GM19324 (cell line): ENCODE measurements at regions not wholly inside any gene's neighbourhood (a gene's known extent, or its start where the extent isn't known, plus 50 kb on each side); places are given as distances from the start of the nearest gene placed in this dataset.
"Not testable (repeated sequence)": the region's sequence is repeated elsewhere in the genome, so short reads cannot be mapped to it uniquely, and the experiment has no call there.

Experiments used
- ATAC-seq: cut with Tn5 transposase; IDR thresholded peaks from one replicate; pipeline ENCODE4 v1.9.1; 2021; ENCODE audit warnings: mild to moderate bottlenecking, moderate library complexity; ENCODE audit not compliant: unreplicated experiment, low FRiP score

- ATAC-seq, result no peak
These were observed 508.7 kb downstream of the KCNJ2 start for GRCh38 chr17:70677783-70678647.

DNA sequence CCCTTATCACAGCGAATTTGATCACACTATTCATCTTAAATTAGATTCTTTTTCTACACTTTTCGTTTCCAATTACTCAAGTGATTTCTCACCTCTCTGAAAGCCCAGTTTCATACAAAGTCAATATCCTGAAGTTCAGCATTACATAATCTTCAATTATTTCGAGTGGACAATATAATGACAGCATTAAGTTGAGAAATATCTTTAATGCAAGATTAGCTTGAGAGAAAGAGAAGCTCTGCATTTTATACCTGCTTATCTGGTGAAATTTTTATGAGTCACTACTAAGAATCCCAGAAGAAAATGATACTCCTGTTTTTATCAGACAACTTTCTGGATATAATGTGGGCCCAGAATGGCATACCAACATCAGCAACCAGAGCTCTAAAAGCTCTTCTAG lies 509.6 kb downstream of the KCNJ2 start:
- no peak for ATAC-seq

DNA sequence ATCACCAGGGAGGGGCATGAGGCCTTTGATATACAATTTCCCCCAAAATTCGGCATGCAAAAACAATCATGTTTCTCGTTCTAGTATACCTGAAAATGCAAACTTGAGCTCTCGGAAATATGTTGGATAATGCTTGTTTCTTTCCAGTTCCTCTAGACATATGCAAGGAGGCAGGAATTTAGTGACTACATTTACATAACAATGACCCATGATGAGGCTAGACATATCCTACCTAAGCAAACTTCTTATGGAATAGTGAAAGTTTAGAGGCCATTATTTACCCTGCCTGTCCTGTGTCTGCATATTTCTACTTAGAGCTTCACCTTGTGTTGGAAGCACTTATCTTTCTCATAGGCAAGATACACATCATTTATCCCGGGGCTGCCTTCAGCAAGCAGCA lies 514.6 kb downstream of the KCNJ2 start:
- ATAC-seq, result no peak

- ATAC-seq, result no peak
These were observed 518.1 kb downstream of the KCNJ2 start for GRCh38 chr17:70687421-70687820.

DNA sequence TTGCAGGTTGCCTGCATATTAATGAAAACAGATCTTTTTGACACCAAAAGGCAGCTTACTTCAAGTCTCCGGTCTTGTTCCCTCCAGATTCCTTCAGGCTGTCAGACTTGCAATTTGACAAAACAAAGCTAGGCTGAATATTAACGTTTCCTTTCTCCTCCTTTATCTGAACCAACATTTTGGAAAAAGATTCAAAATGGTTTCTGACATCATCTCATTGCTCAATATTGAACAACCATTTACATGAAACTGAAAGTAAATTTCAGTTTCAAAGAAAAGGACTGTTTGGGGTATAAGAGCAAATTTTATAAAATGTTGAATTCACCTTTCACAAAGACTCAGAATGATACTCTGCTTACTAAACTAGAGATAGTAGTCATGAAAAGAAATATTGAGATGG lies 521.8 kb downstream of the KCNJ2 start:
- ATAC-seq, result no peak

DNA sequence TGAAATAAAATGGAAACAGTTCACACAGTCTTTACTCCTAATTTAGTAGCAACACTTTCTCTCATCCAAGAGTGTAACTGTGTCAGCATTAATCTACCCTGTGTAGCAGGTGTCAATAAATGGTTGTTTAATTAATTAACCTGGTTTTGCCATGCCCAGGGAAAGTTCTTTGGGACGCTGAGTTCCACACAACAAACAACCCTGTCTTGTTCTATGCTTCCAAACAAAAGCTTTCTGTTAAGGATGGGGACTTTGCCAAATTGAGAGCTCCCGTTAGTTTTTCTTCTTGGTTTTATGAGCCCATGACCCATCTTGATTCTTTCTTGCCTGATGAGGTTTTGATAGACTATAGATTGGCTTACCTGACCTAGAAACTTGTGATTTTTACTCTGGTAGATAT lies 530.1 kb downstream of the KCNJ2 start:
- ATAC-seq, result no peak

DNA sequence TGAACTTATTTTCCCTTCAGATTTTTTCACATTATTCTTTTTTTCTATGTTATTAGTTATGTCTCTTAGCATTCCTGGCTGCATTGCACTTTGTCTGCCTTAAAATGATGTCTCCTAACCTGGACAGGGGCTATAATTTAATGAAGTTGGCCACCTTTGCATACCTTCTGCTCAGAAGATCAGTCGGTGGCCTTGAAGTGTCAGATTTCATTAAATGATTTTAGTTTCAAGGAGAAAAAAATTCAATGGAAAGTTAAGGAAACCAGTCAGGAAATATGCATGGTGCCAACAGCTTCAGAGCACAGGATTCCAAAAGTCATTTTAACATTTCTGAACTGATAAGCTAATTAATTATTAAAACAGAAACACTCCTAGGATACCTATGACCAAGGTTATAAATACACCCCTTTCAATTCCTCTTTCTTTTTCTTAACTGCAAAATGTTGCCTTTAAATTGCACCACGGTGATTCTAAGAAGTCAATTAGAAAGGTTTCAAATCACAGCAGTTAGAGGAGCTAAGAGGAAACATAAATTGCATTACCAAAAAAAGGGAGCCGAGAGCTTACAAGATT lies 533.4 kb downstream of the KCNJ2 start:
- ATAC-seq, result no peak

GRCh38 chr17:70709596-70709995 lies 540.3 kb downstream of the KCNJ2 start:
- no peak for ATAC-seq

GRCh38 chr17:70713694-70714093 lies 544.4 kb downstream of the KCNJ2 start:
- ATAC-seq, result no peak

DNA sequence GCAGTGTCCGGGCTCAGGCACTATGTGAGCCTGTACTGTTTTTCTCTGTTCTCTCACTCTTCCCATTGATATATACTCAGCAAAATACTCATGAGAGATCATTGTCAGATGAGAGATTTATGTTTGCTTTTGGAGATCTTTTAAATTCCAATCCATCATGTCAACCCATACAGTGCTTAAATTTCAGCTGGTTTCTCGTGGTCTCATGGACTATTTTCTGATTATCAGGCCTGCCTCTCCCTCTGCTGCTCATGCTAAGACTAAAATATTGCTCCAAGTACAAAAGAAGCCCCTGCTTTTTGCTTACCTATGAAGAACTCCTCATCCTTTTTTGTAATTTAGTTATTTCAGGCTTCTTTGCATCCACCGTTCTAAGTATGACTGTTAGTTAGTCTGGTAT lies 547.2 kb downstream of the KCNJ2 start:
- ATAC-seq, result no peak

GRCh38 chr17:70717042-70717441 lies 547.7 kb downstream of the KCNJ2 start:
- no peak for ATAC-seq

- ATAC-seq, result no peak
These were observed 567.1 kb downstream of the KCNJ2 start for GRCh38 chr17:70736375-70736957.

DNA sequence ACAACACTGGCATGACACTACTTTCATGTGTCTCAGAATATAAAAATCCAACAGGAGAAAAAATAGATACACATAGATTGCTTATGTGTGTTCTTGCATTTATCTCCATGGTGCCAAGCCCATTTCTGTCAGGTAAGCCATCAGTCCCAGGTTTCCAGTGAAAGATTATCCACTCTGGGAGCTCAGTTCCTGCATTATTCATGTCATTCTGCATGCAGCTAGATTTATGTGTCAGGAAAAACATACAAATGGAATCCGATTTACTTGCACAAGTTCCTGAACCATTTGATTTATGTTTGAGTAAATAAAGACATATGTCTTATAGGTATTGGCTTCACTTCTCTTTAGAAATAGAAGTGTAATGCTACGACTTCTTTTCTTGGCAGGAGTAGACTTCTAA lies 569.7 kb downstream of the KCNJ2 start:
- no peak for ATAC-seq

GRCh38 chr17:70746574-70746973 lies 577.2 kb downstream of the KCNJ2 start:
- not testable (repeated sequence) for ATAC-seq

- ATAC-seq, result no peak
These were observed 581.7 kb downstream of the KCNJ2 start for GRCh38 chr17:70750983-70751382.

DNA sequence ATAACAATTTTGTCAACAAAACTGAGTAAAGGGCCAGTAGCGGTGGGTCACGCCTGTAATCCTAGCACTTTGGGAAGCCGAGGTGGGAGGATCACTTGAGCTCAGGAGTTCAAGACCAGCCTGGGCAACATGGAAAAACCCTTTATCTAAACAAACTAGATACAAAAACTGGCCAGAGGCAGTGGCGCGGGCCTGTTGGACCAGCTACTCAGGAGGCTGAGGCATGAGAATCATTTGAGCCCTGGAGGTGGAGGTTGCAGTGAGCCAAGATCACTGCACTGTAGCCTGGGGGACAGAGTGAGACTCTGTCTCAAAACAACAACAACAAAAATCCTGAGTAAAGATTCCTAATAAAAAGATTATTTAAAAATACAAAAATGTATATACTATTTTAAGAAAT lies 583.1 kb downstream of the KCNJ2 start:
- not testable (repeated sequence) for ATAC-seq

DNA sequence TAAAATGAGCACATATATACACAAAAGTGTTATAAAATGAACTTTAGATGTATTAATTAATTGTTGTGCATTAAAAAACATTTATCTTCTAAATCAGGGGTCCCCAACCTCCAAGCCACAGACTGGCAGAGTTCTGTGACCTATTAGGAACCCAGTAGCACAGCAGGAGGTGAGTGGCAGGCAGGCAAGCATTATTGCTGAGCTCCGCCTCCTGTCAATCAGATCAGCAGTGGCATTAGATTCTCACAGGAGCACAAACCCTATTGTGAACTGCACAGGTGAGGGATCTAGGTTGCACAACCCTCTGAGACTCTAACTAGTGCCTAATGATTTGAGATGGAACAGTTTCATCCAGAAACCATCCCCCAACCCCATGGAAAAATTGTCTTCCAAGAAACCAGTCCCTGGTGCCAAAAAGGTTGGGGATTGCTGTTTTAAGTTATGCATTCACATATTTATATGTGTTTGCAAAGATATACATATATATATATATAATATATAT lies 583.7 kb downstream of the KCNJ2 start:
- no peak for ATAC-seq

DNA sequence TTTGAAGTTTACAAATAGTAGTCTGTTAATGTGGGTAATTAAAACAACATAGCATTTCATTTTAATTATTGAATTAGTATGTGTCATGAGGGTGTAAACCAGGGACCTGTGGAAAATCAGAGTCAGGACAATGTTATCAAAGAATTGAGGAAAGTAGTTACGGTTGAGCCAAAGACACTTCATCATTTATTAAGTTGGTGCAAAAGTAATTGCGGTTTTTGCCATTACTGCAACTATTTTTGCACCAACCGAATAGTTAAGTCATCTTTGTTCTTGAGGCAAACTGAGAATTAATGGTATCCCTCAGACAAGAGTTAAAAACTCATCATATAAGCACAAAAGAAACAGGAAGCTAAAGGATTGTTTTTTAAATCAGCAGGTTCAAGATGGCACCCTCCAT lies 593.7 kb downstream of the KCNJ2 start:
- no peak for ATAC-seq

- no peak for ATAC-seq
These were observed 597.9 kb downstream of the KCNJ2 start for GRCh38 chr17:70767102-70767701.

- no peak for ATAC-seq
These were observed 600.6 kb downstream of the KCNJ2 start for GRCh38 chr17:70769956-70770355.

- ATAC-seq, result no peak
These were observed 602.6 kb downstream of the KCNJ2 start for GRCh38 chr17:70771804-70772386.
